HG03442 (cell line): ENCODE measurements at regions not wholly inside any gene's neighbourhood (a gene's known extent, or its start where the extent isn't known, plus 50 kb on each side); places are given as distances from the start of the nearest gene placed in this dataset.
A peak's percentile ranks its signal among the peaks of the same experiment; 100 is the strongest.
"Not testable (repeated sequence)": the region's sequence is repeated elsewhere in the genome, so short reads cannot be mapped to it uniquely, and the experiment has no call there.

Experiments used
- ATAC-seq: cut with Tn5 transposase; IDR thresholded peaks from one replicate; pipeline ENCODE4 v1.9.1; 2021; ENCODE audit warnings: mild to moderate bottlenecking, moderate library complexity; ENCODE audit not compliant: unreplicated experiment

GRCh38 chr6:101011186-101011585 lies 130.1 kb upstream of the ASCC3 start:
- peak; percentile 87 for ATAC-seq

- no peak for ATAC-seq
Observed at GRCh38 chr6:101013612-101014195, 132.6 kb upstream of the ASCC3 start.

GRCh38 chr6:101015541-101015940 lies 134.4 kb upstream of the ASCC3 start:
- ATAC-seq: no peak

- no peak for ATAC-seq
Observed at GRCh38 chr6:101016163-101016562, 135.0 kb upstream of the ASCC3 start.

GRCh38 chr6:101018157-101018556 lies 137.0 kb upstream of the ASCC3 start:
- no peak for ATAC-seq

- ATAC-seq: no peak
Observed at GRCh38 chr6:101021504-101021903, 140.4 kb upstream of the ASCC3 start.

GRCh38 chr6:101042966-101043365 lies 161.8 kb upstream of the ASCC3 start:
- no peak for ATAC-seq

GRCh38 chr6:101058296-101058695 lies 177.2 kb upstream of the ASCC3 start:
- no peak for ATAC-seq

- ATAC-seq: no peak
Observed at GRCh38 chr6:101066481-101066880, 185.4 kb upstream of the ASCC3 start.

GRCh38 chr6:101069191-101069795 lies 188.2 kb upstream of the ASCC3 start:
- no peak for ATAC-seq

GRCh38 chr6:101070044-101070608 lies 189.0 kb upstream of the ASCC3 start:
- no peak for ATAC-seq

- no peak for ATAC-seq
Observed at GRCh38 chr6:101077344-101077743, 196.2 kb upstream of the ASCC3 start.

GRCh38 chr6:101079696-101080270 lies 198.7 kb upstream of the ASCC3 start:
- ATAC-seq: no peak

GRCh38 chr6:101080597-101080996 lies 199.5 kb upstream of the ASCC3 start:
- ATAC-seq: no peak

GRCh38 chr6:101083533-101084175 lies 202.5 kb upstream of the ASCC3 start:
- ATAC-seq: no peak

GRCh38 chr6:101085327-101085726 lies 204.2 kb upstream of the ASCC3 start:
- no peak for ATAC-seq

- ATAC-seq: no peak
Observed at GRCh38 chr6:101086473-101086872, 205.3 kb upstream of the ASCC3 start.

- ATAC-seq: no peak
Observed at GRCh38 chr6:101088594-101088993, 207.5 kb upstream of the ASCC3 start.

GRCh38 chr6:101089640-101090039 lies 208.5 kb upstream of the ASCC3 start:
- ATAC-seq: no peak

- ATAC-seq: no peak
Observed at GRCh38 chr6:101090281-101090680, 209.2 kb upstream of the ASCC3 start.

- not testable (repeated sequence) for ATAC-seq
Observed at GRCh38 chr6:101098605-101099004, 217.5 kb upstream of the ASCC3 start.

GRCh38 chr6:101102702-101103101 lies 221.6 kb upstream of the ASCC3 start:
- ATAC-seq: no peak
